Aorta (tissue), 5 donors: ENCODE measurements at regions not wholly inside any gene's neighbourhood (a gene's known extent, or its start where the extent isn't known, plus 50 kb on each side); places are given as distances from the start of the nearest gene placed in this dataset.

Source experiments
- ATAC-seq: fragments of 200-7000 bp; cut with Tn5 transposase; one replicate; pipeline ENCODE4 v1.9.1; 2022; ENCODE audit warnings: moderate library complexity; ENCODE audit not compliant: low FRiP score
- DNase-seq, 2 donors: peaks; one replicate each; pipeline ENCODE4 v3.0.0-alpha.2; 2020
- H3K27ac ChIP-seq, 2 donors: one replicate each; pipeline ENCODE4 v1.5.1; 2013; ENCODE audit warnings: low read length in 2 of 2, mild to moderate bottlenecking in 2 of 2, moderate library complexity in 2 of 2, control low read depth in 1 of 2, inconsistent platforms in 1 of 2, low read depth in 1 of 2
- H3K27me3 ChIP-seq, 2 donors: one replicate each; pipeline ENCODE4 v1.6.1; 2013; ENCODE audit warnings: control low read depth in 1 of 2, low read length in 1 of 2, mild to moderate bottlenecking in 1 of 2, moderate library complexity in 1 of 2; ENCODE audit not compliant: insufficient read depth in 2 of 2, control insufficient read depth in 1 of 2
- H3K36me3 ChIP-seq, 2 donors: one replicate each; pipeline ENCODE4 v1.6.1; 2013; ENCODE audit warnings: control low read depth in 1 of 2, low read length in 1 of 2, mild to moderate bottlenecking in 1 of 2; ENCODE audit not compliant: insufficient read depth in 2 of 2, control insufficient read depth in 1 of 2
- H3K4me1 ChIP-seq, 2 donors: one replicate each; pipeline ENCODE4 v1.6.1; 2013; ENCODE audit warnings: low read length in 2 of 2, control low read depth in 1 of 2, mild to moderate bottlenecking in 1 of 2, moderate library complexity in 1 of 2; ENCODE audit not compliant: insufficient read depth in 2 of 2, control insufficient read depth in 1 of 2
- H3K4me3 ChIP-seq, 2 donors: one replicate each; pipeline ENCODE4 v1.5.1; 2013; ENCODE audit warnings: low read length in 2 of 2, control low read depth in 1 of 2, mild to moderate bottlenecking in 1 of 2
- H3K9me3 ChIP-seq: one replicate; pipeline ENCODE4 v1.6.1; 2013; ENCODE audit warnings: mild to moderate bottlenecking, low read length; ENCODE audit not compliant: control insufficient read depth
- WGBS, 2 donors: extraction: QIAGEN DNeasy Blood & Tissue Kit; methylation state at CpG; one replicate each; pipeline ENCODE4 v1.1.7; 2013; 5-methylcytosine and 5-hydroxymethylcytosine counted together
- intact Hi-C, 2 donors: fragments of 100-400 bp; cut with DNase I; formaldehyde crosslinking; loops; one replicate each; pipeline versions ENCODE4 v1.14.2 to v1.15.0; 2022
- donor health status: healthy with polysubstance abuse.
- donor health status: Bipolar disorder and iron deficiency.
- donor health status: DM: no; HTN: no; CAD: no.
- donor health status: DM: no; HTN: no; CAD: no.
- donor health status: DM: yes; HTN: yes; CAD: no.

GRCh38 chr4:35166466-35166865, 1077.8 kb downstream of the ARAP2 start:
- H3K4me3 ChIP-seq, result no peak overlapping the region
- intact Hi-C loops, result no loop called here
- H3K36me3 ChIP-seq, result no peaks in the 10 kb centered on the region
- 22 to 24% methylated on average over 5 of the region's 5 CpGs for WGBS, 2 donors
- H3K4me1 ChIP-seq, result no peaks in the 10 kb centered on the region
- no peaks in the 10 kb centered on the region for H3K9me3 ChIP-seq
- no peak for ATAC-seq
- no peak for DNase-seq
- no peak overlapping the region for H3K27ac ChIP-seq
- no peaks in the 10 kb centered on the region for H3K27me3 ChIP-seq

GRCh38 chr4:35167385-35167784, 1076.9 kb downstream of the ARAP2 start:
- intact Hi-C loops, result no loop called here
- ATAC-seq (no peak), DNase-seq (no peak)
- Histone ChIP-seq H3K9me3 (no peaks in the 10 kb centered on the region), H3K27ac (no peak overlapping the region), H3K4me1 (no peaks in the 10 kb centered on the region), H3K36me3 (no peaks in the 10 kb centered on the region), H3K4me3 (no peak overlapping the region), H3K27me3 (no peaks in the 10 kb centered on the region)
- WGBS, 2 donors, result 52 to 70% methylated on average over 2 of the region's 2 CpGs

GRCh38 chr4:35175487-35175886, 1068.8 kb downstream of the ARAP2 start:
- H3K36me3 ChIP-seq, result no peaks in the 10 kb centered on the region
- intact Hi-C loops, result no loop called here
- 45% methylated on average over 4 of the region's 4 CpGs for WGBS, 2 donors
- no peak for DNase-seq
- H3K27ac ChIP-seq, result no peak overlapping the region
- H3K4me3 ChIP-seq, result no peak overlapping the region
- H3K4me1 ChIP-seq, result no peaks in the 10 kb centered on the region
- no peaks in the 10 kb centered on the region for H3K27me3 ChIP-seq
- ATAC-seq, result no peak
- no peaks in the 10 kb centered on the region for H3K9me3 ChIP-seq

- intact Hi-C loops, result no loop called here
- Histone ChIP-seq H3K4me1 (no peaks in the 10 kb centered on the region), H3K27ac (no peak overlapping the region), H3K36me3 (no peaks in the 10 kb centered on the region), H3K4me3 (no peak overlapping the region), H3K9me3 (no peaks in the 10 kb centered on the region), H3K27me3 (no peaks in the 10 kb centered on the region)
- WGBS, 2 donors, result 25 to 29% methylated on average over 2 of the region's 2 CpGs
- DNase-seq (no peak), ATAC-seq (no peak)
These were observed 1068.4 kb downstream of the ARAP2 start for GRCh38 chr4:35175894-35176293.

DNA sequence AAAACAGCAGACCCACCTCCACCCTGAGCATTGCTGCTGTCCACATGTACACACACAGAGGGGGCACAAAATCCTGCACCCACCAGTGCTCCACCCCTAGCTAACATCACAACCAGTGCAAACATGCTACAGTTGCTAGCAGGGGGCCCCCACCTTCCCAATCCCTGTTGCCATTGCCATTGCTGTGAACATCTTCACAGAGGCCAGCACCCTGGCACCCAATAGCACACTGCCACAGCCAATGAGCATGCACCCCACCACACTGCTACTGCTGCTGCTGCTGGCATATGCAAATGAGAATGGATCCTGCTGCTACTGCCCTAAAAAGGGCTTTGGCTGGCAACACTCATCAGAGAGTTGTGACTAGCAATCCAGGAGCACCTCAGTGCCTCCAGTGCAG, 1061.9 kb downstream of the ARAP2 start:
- Histone ChIP-seq H3K4me3 (no peak overlapping the region), H3K27ac (no peak overlapping the region), H3K27me3 (no peaks in the 10 kb centered on the region), H3K36me3 (no peaks in the 10 kb centered on the region), H3K9me3 (no peaks in the 10 kb centered on the region), H3K4me1 (no peaks in the 10 kb centered on the region)
- no peak for ATAC-seq
- intact Hi-C loops, result no loop called here
- DNase-seq, result no peak

GRCh38 chr4:35189988-35190613, 1054.2 kb downstream of the ARAP2 start:
- DNase-seq, result no peak
- Histone ChIP-seq H3K36me3 (no peaks in the 10 kb centered on the region), H3K4me1 (no peaks in the 10 kb centered on the region), H3K9me3 (no peaks in the 10 kb centered on the region), H3K4me3 (no peak overlapping the region), H3K27ac (no peak overlapping the region), H3K27me3 (no peaks in the 10 kb centered on the region)
- 44 to 47% methylated on average over 3 of the region's 3 CpGs for WGBS, 2 donors
- no peak for ATAC-seq
- intact Hi-C loops, result no loop called here

- H3K27me3 ChIP-seq, result no peaks in the 10 kb centered on the region
- ATAC-seq (no peak), DNase-seq (no peak)
- H3K4me3 ChIP-seq, result no peak overlapping the region
- intact Hi-C loops, result no loop called here
- no peaks in the 10 kb centered on the region for H3K4me1 ChIP-seq
- WGBS, 2 donors, result 93 to 97% methylated on average over 2 of the region's 2 CpGs
- H3K36me3 ChIP-seq, result no peaks in the 10 kb centered on the region
- no peak overlapping the region for H3K27ac ChIP-seq
- peaks cover 2% of the 10 kb centered on the region for H3K9me3 ChIP-seq
These were observed 1042.9 kb downstream of the ARAP2 start for GRCh38 chr4:35201403-35201802.

- no peak for DNase-seq
- no peak for ATAC-seq
- H3K9me3 ChIP-seq, result no peaks in the 10 kb centered on the region
- H3K4me3 ChIP-seq, result no peak overlapping the region
- intact Hi-C loops, result no loop called here
- WGBS, 2 donors, result 86 to 87% methylated on average over 4 of the region's 4 CpGs
- no peaks in the 10 kb centered on the region for H3K4me1 ChIP-seq
- H3K27ac ChIP-seq, result no peak overlapping the region
- H3K36me3 ChIP-seq, result no peaks in the 10 kb centered on the region
- no peaks in the 10 kb centered on the region for H3K27me3 ChIP-seq
These were observed 1027.7 kb downstream of the ARAP2 start for GRCh38 chr4:35216636-35217035.

GRCh38 chr4:35217331-35217730, 1027.0 kb downstream of the ARAP2 start:
- H3K4me3 ChIP-seq, result no peak overlapping the region
- H3K27me3 ChIP-seq, result no peaks in the 10 kb centered on the region
- no peak for DNase-seq
- no peak overlapping the region for H3K27ac ChIP-seq
- ATAC-seq, result no peak
- 57 to 75% methylated on average over 1 of the region's 1 CpG for WGBS, 2 donors
- intact Hi-C loops, result no loop called here
- no peaks in the 10 kb centered on the region for H3K4me1 ChIP-seq
- H3K36me3 ChIP-seq, result no peaks in the 10 kb centered on the region
- no peaks in the 10 kb centered on the region for H3K9me3 ChIP-seq
